Panc1 (cell line): ENCODE measurements at regions not wholly inside any gene's neighbourhood (a gene's known extent, or its start where the extent isn't known, plus 50 kb on each side); places are given as distances from the start of the nearest gene placed in this dataset.
A peak's percentile ranks its signal among the peaks of the same experiment; 100 is the strongest.

ENCODE experiments used
- ATAC-seq: fragments of 200-7000 bp; cut with Tn5 transposase; 2 replicates; pipeline ENCODE4 v1.9.1; 2020; ENCODE audit warnings: mild to moderate bottlenecking, moderate library complexity
- BruUV-seq: library from RNA; stranded (reverse); fragments of 400-500 nt; replicated peaks from 2 replicates; lab custom pipeline; 2021; lab: Mats Ljungman, UMichigan
- CTCF ChIA-PET: fragments of 300-600 bp; sonication (Branson Sonifier 250); formaldehyde crosslinking; loops from one replicate; lab custom pipeline; 2022; ENCODE audit warnings: antibody characterized with exemption; lab: Charles Lee
- POLR2A ChIA-PET: fragments of 300-600 bp; sonication (Branson Sonifier 250); formaldehyde crosslinking; loops from one replicate; lab custom pipeline; 2022; ENCODE audit warnings: antibody characterized with exemption; lab: Charles Lee
- DNase-seq: peaks from one replicate; pipeline ENCODE4 v3.0.0-alpha.2; 2010; ENCODE audit warnings: low read depth, low spot score
- H3K27ac ChIP-seq: 2 replicates; pipeline ENCODE4 v1.5.1; 2011; ENCODE audit warnings: mild to moderate bottlenecking, low read length, inconsistent platforms
- H3K27me3 ChIP-seq: fragments of 200-500 bp; sonication (Bioruptor generic); 2 replicates; pipeline ENCODE4 v1.6.0; 2014; ENCODE audit warnings: low read length, inconsistent platforms; ENCODE audit not compliant: control insufficient read depth, insufficient read depth
- H3K36me3 ChIP-seq: fragments of 200-500 bp; sonication (Bioruptor generic); 2 replicates; pipeline ENCODE4 v1.5.1; 2014; ENCODE audit warnings: inconsistent platforms, mild to moderate bottlenecking, low read length, moderate library complexity; ENCODE audit not compliant: control insufficient read depth, insufficient read depth
- H3K4me1 ChIP-seq: 2 replicates; pipeline ENCODE4 v1.5.1; 2011; ENCODE audit warnings: inconsistent platforms, mild to moderate bottlenecking, low read length, moderate library complexity; ENCODE audit not compliant: control insufficient read depth, insufficient read depth
- H3K4me3 ChIP-seq, 2 experiments: 2 replicates each; pipeline ENCODE4 v1.5.1; 2011 to 2012; ENCODE audit warnings: low read depth in 2 of 2, low read length in 2 of 2, mild to moderate bottlenecking in 2 of 2, inconsistent platforms in 1 of 2, moderate library complexity in 1 of 2
- H3K9me3 ChIP-seq: fragments of 200-500 bp; sonication (Bioruptor generic); 2 replicates; pipeline ENCODE4 v1.5.1; 2014; ENCODE audit warnings: low read depth, mild to moderate bottlenecking, inconsistent platforms, low read length, moderate library complexity; ENCODE audit not compliant: control insufficient read depth, insufficient read depth
- POLR2AphosphoS5 ChIP-seq: IDR thresholded peaks from 2 replicates; pipeline ENCODE4 v1.6.1; 2012; ENCODE audit warnings: mild to moderate bottlenecking, low read depth, low read length, moderate library complexity
- SIN3A ChIP-seq: IDR thresholded peaks from 2 replicates; pipeline ENCODE4 v1.6.1; 2012; ENCODE audit warnings: low read depth, mild to moderate bottlenecking, low read length, moderate library complexity, borderline replicate concordance; ENCODE audit not compliant: insufficient read depth
- in situ Hi-C: cut with HindIII; loops from 2 replicates; pipeline ENCODE4 v1.10.0; 2016; ENCODE audit warnings: low sequenced_read_pairs, low pct_unique_long_range_greater_than_20kb
- intact Hi-C: fragments of 100-400 bp; cut with micrococcal nuclease; formaldehyde crosslinking; loops from one replicate; pipeline ENCODE4 v1.10.0; 2022; ENCODE audit not compliant: unreplicated experiment
- TF ChIP-seq, protein P1 (sequence below), 2 experiments: IDR thresholded peaks; 2 replicates each; pipeline ENCODE4 v1.6.1; 2011 to 2012; ENCODE audit warnings: low read depth in 2 of 2, control low read depth in 1 of 2, low read length in 1 of 2, mild to moderate bottlenecking in 1 of 2, moderate library complexity in 1 of 2; ENCODE audit not compliant: insufficient read depth in 1 of 2
- TF ChIP-seq, protein P2 (sequence below): fragments of 450-650 bp; IDR thresholded peaks from 2 replicates; pipeline ENCODE4 v1.5.1; 2017; ENCODE audit warnings: mild to moderate bottlenecking

DNA sequence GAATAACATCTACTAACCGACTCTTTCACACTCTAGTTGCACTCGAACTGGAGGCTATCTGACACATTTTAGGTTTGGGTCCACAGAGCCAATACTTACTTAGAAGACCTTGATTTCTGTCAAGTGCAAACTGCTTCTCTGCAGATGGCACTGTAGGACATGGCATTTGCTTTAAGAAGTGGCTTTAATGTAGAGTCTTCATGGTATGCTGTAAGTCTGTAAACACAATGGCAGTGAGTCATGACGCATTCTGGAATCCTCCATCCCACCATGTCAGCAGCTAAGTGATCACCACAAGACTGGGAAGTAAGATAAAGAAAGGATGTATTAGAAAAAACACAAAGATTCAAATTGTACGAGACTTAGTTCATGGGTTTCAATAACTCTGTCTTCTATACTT is 377.0 kb upstream of the NOX3 start:
- Histone ChIP-seq H3K4me1 (no peaks in the 10 kb centered on the region), H3K9me3 (no peaks in the 10 kb centered on the region), H3K27me3 (no peaks in the 10 kb centered on the region), H3K27ac (no peak overlapping the region), H3K4me3 (no peak overlapping the region), H3K36me3 (no peaks in the 10 kb centered on the region)
- in situ Hi-C loops (no loop called here), intact Hi-C loops (no loop called here)
- TF ChIP-seq, protein P1, sequence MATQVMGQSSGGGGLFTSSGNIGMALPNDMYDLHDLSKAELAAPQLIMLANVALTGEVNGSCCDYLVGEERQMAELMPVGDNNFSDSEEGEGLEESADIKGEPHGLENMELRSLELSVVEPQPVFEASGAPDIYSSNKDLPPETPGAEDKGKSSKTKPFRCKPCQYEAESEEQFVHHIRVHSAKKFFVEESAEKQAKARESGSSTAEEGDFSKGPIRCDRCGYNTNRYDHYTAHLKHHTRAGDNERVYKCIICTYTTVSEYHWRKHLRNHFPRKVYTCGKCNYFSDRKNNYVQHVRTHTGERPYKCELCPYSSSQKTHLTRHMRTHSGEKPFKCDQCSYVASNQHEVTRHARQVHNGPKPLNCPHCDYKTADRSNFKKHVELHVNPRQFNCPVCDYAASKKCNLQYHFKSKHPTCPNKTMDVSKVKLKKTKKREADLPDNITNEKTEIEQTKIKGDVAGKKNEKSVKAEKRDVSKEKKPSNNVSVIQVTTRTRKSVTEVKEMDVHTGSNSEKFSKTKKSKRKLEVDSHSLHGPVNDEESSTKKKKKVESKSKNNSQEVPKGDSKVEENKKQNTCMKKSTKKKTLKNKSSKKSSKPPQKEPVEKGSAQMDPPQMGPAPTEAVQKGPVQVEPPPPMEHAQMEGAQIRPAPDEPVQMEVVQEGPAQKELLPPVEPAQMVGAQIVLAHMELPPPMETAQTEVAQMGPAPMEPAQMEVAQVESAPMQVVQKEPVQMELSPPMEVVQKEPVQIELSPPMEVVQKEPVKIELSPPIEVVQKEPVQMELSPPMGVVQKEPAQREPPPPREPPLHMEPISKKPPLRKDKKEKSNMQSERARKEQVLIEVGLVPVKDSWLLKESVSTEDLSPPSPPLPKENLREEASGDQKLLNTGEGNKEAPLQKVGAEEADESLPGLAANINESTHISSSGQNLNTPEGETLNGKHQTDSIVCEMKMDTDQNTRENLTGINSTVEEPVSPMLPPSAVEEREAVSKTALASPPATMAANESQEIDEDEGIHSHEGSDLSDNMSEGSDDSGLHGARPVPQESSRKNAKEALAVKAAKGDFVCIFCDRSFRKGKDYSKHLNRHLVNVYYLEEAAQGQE (IDR thresholded peaks at IDR 0.05; ENCODE audit: insufficient read depth in 1 of 2, low read depth in 2 of 2, low read length in 1 of 2) = no peak
- TF ChIP-seq, protein P2, sequence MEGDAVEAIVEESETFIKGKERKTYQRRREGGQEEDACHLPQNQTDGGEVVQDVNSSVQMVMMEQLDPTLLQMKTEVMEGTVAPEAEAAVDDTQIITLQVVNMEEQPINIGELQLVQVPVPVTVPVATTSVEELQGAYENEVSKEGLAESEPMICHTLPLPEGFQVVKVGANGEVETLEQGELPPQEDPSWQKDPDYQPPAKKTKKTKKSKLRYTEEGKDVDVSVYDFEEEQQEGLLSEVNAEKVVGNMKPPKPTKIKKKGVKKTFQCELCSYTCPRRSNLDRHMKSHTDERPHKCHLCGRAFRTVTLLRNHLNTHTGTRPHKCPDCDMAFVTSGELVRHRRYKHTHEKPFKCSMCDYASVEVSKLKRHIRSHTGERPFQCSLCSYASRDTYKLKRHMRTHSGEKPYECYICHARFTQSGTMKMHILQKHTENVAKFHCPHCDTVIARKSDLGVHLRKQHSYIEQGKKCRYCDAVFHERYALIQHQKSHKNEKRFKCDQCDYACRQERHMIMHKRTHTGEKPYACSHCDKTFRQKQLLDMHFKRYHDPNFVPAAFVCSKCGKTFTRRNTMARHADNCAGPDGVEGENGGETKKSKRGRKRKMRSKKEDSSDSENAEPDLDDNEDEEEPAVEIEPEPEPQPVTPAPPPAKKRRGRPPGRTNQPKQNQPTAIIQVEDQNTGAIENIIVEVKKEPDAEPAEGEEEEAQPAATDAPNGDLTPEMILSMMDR = peak; percentile 27; the same call in 1 of the 2 replicates
- ChIA-PET POLR2A (no interaction called here), CTCF (no interaction called here)
- ATAC-seq (no peak), DNase-seq (peak; percentile 24)
- BruUV-seq = no TSS peak

DNA sequence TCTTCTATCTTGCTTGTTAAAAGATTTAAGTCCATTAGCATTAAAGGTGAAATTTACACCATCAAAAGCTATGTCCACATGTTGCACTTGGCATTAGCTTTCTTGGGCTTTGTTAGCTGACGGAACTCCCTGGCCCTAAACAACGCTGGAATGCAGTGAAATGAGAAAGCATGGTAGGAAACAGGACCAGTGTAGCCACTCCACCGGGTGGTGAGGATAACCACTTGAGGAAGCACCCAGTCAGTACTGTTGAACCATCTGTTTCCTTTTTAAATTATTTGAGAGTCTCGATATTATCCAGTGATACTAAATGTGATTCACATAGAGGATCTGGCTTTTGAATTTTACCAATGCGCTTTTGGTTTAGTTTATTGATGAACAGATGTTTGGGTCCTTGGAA is 374.9 kb upstream of the NOX3 start:
- DNase-seq = no peak
- no peaks in the 10 kb centered on the region for H3K4me1 ChIP-seq
- ChIA-PET POLR2A (no interaction called here), CTCF (no interaction called here)
- no TSS peak for BruUV-seq
- H3K4me3 ChIP-seq = no peak overlapping the region
- intact Hi-C loops (no loop called here), in situ Hi-C loops (no loop called here)
- TF ChIP-seq, protein P2 = no peak
- no peaks in the 10 kb centered on the region for H3K9me3 ChIP-seq
- no peaks in the 10 kb centered on the region for H3K36me3 ChIP-seq
- no peaks in the 10 kb centered on the region for H3K27me3 ChIP-seq
- ATAC-seq = no peak
- no peak overlapping the region for H3K27ac ChIP-seq

DNA sequence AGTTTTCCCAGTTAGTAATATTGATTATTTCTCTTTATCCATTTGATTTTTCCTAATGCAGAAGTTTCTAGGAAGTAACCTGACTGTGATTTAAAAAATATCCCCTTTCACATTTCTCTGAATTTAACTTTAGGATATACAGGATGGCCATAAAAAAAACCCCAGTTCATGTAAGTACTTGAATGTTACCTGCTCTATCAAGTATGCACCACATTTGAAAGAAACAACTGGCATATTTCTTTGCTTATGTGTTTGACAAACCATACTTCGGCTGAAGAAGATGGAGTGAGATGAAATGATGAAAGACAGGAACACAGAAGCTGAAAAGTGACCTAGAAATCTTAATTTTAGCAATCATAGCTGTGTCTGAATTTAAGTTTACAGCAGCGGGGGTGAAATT is 374.0 kb upstream of the NOX3 start:
- DNase-seq (no peak), ATAC-seq (no peak)
- Histone ChIP-seq H3K27me3 (no peaks in the 10 kb centered on the region), H3K36me3 (no peaks in the 10 kb centered on the region), H3K9me3 (no peaks in the 10 kb centered on the region), H3K27ac (no peak overlapping the region), H3K4me3 (no peak overlapping the region), H3K4me1 (no peaks in the 10 kb centered on the region)
- ChIA-PET CTCF (interaction anchor here (0.6 kb wide), 1 partner anchor 122 kb away, joined by 3 read pairs; no protein-coding TSS in a partner anchor), POLR2A (no interaction called here)
- TF ChIP-seq, protein P2 = no peak
- TF ChIP-seq POLR2AphosphoS5 (no peak), SIN3A (no peak)
- TF ChIP-seq, protein P1 (IDR thresholded peaks at IDR 0.05; ENCODE audit: insufficient read depth in 1 of 2, low read depth in 2 of 2, low read length in 1 of 2) = no peak
- in situ Hi-C loops (no loop called here), intact Hi-C loops (no loop called here)
- BruUV-seq = no TSS peak
